ENCODE measurements at regions not wholly inside any gene's neighbourhood (a gene's known extent, or its start where the extent isn't known, plus 50 kb on each side); places are given as distances from the start of the nearest gene placed in this dataset.

- TF ChIP-seq ATF2 (tag by site-specific recombination; IDR thresholded peaks at IDR 0.05; ENCODE audit: low read depth) (no peak), ZFHX2 (tag by site-specific recombination; conservative IDR thresholded peaks at IDR 0.05) (no peak), ZFP41 (tag by site-specific recombination; IDR thresholded peaks at IDR 0.05; ENCODE audit: borderline replicate concordance) (no peak)
Measured at GRCh38 chr17:6325741-6326140, 109.2 kb downstream of the AIPL1 start (continued).

GRCh38 chr17:6325051-6325450 lies 109.9 kb downstream of the AIPL1 start:
- ChIA-PET POLR2A (no interaction called here), CTCF (interaction anchor here (0.8 kb wide), 1 partner anchor 88 kb away, joined by 3 read pairs; no protein-coding TSS in a partner anchor)
- Histone ChIP-seq H3K4me1 (ENCODE audit: control insufficient read depth, insufficient read depth, low read length) (no peaks in the 10 kb centered on the region), H3K9me3 (ENCODE audit: control insufficient read depth, insufficient read depth, low read depth, low read length) (no peaks in the 10 kb centered on the region), H3K27ac (ENCODE audit: extremely low read depth, low read depth, low read length) (no peak overlapping the region), H3K36me3 (ENCODE audit: control insufficient read depth in 2 of 2, insufficient read depth in 1 of 2, low read length in 2 of 2) (no peaks in the 10 kb centered on the region), H3K4me3 (ENCODE audit: low read depth, low read length) (no peak overlapping the region)
- no peak for TF ChIP-seq REPIN1 (tag by site-specific recombination; IDR thresholded peaks at IDR 0.05; ENCODE audit: low read depth)
- no peak for TF ChIP-seq ZNF555 (tag by site-specific recombination; conservative IDR thresholded peaks at IDR 0.05)
- no peak for TF ChIP-seq ZNF18 (tag by site-specific recombination; IDR thresholded peaks at IDR 0.05)
- TF ChIP-seq TSHZ1 (tag by site-specific recombination; IDR thresholded peaks at IDR 0.05; ENCODE audit: borderline replicate concordance) = no peak
- no peak for TF ChIP-seq ZNF521 (tag by site-specific recombination; IDR thresholded peaks at IDR 0.05)
- no peak for TF ChIP-seq RBAK (tag by site-specific recombination; IDR thresholded peaks at IDR 0.05)
- no peak for TF ChIP-seq ZFHX2 (tag by site-specific recombination; conservative IDR thresholded peaks at IDR 0.05)
- no peak for TF ChIP-seq ZNF510 (tag by site-specific recombination; IDR thresholded peaks at IDR 0.05; ENCODE audit: insufficient replicate concordance)
- no peak for TF ChIP-seq HIC1 (tag by site-specific recombination; IDR thresholded peaks at IDR 0.05)
- TF ChIP-seq ZNF433 (tag by site-specific recombination; IDR thresholded peaks at IDR 0.05; ENCODE audit: low read depth) = no peak
- TF ChIP-seq ZNF26 (tag by site-specific recombination; IDR thresholded peaks at IDR 0.05) = no peak
- TF ChIP-seq ZNF548 (tag by site-specific recombination; IDR thresholded peaks at IDR 0.05) = no peak
- TF ChIP-seq ZBTB6 (tag by site-specific recombination; IDR thresholded peaks at IDR 0.05) = no peak
- TF ChIP-seq ZNF24 (tag by site-specific recombination; IDR thresholded peaks at IDR 0.05) = no peak
- TF ChIP-seq GLIS2 (tag by site-specific recombination; IDR thresholded peaks at IDR 0.05) = no peak
